Mucosa of descending colon (tissue), 3 donors: ENCODE measurements at regions not wholly inside any gene's neighbourhood (a gene's known extent, or its start where the extent isn't known, plus 50 kb on each side); places are given as distances from the start of the nearest gene placed in this dataset.

Source experiments
- ATAC-seq: fragments of 200-7000 bp; cut with Tn5 transposase; one replicate; pipeline ENCODE4 v1.9.1; 2020; ENCODE audit warnings: mild to moderate bottlenecking, moderate library complexity
- DNase-seq, 3 donors: peaks; one replicate each; pipeline ENCODE4 v3.0.0-alpha.2; 2020
- H3K36me3 ChIP-seq: fragments of 200-600 bp; one replicate; pipeline ENCODE4 v1.8.0; 2021; ENCODE audit warnings: low read depth, mild to moderate bottlenecking
- H3K4me1 ChIP-seq: fragments of 200-600 bp; one replicate; pipeline ENCODE4 v1.8.0; 2021; ENCODE audit warnings: low read depth, mild to moderate bottlenecking
- H3K4me3 ChIP-seq: fragments of 200-600 bp; one replicate; pipeline ENCODE4 v1.8.0; 2021; ENCODE audit warnings: mild to moderate bottlenecking
- H3K9me3 ChIP-seq: fragments of 200-600 bp; one replicate; pipeline ENCODE4 v1.8.0; 2021; ENCODE audit warnings: mild to moderate bottlenecking
- CTCF ChIP-seq: fragments of 200-600 bp; IDR thresholded peaks from one replicate; pipeline ENCODE4 v1.8.0; 2022; ENCODE audit warnings: antibody characterized with exemption, mild to moderate bottlenecking
- intact Hi-C, 2 donors: fragments of 100-400 bp; cut with DNase I in 1 of 2; cut with micrococcal nuclease in 1 of 2; formaldehyde crosslinking; loops; one replicate each; pipeline versions ENCODE4 v1.11.0 to v1.11.1; 2022; cut with DNase I, micrococcal nuclease
- donor health status: DM: no; HTN: no; CAD: no; lungs with moderate emphysema.
- donor health status: DM: no; HTN: no; CAD: no.
- donor health status: DM: no; HTN: yes; CAD: no.

DNA sequence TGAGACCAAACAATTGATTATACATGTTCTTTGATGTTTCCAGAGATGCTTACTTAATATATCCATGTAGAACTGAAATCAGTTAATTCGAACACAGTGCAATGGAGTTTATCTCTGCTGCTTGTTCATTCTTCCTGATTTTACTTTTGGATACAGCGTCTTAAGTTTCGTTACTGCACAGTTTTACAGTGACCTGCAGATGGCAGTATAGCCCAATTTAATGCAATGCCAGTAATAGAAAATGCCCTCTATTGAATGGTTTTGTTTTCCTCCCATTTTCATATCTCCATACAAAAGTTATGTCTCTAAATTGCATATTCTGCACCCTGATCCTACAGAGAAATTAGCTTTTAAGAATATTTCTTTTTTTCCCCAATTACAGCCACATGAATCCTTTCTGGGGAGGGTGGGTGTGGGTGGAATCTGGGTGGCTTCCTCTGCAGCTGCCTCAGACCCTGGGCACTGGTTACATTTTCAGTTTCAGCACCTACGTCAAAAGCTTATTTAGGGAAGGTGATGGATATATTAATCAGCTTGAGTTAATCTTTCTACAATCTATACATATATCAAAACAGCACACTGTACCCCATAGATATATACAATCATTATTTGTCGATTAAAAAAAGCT is 101.1 kb upstream of the DCD start:
- Histone ChIP-seq H3K36me3 (no peaks in the 10 kb centered on the region), H3K4me1 (no peaks in the 10 kb centered on the region), H3K4me3 (no peak overlapping the region), H3K9me3 (no peaks in the 10 kb centered on the region)
- ATAC-seq: peak; percentile 59
- intact Hi-C loops: loop anchor here in 1 of 2 donors (5.0 kb wide), 1 partner anchor 208 kb away; no protein-coding TSS in a partner anchor
- DNase-seq: peak in 1 of 3 donors; percentile 19
- peak; percentile 22 for TF ChIP-seq CTCF

GRCh38 chr12:54744590-54744989 is 96.4 kb upstream of the DCD start:
- Histone ChIP-seq H3K9me3 (no peaks in the 10 kb centered on the region), H3K4me3 (no peak overlapping the region), H3K4me1 (no peaks in the 10 kb centered on the region), H3K36me3 (no peaks in the 10 kb centered on the region)
- TF ChIP-seq CTCF: no peak
- DNase-seq (no peak), ATAC-seq (no peak)
- intact Hi-C loops: no loop called here

- Histone ChIP-seq H3K36me3 (no peaks in the 10 kb centered on the region), H3K4me3 (no peak overlapping the region), H3K9me3 (no peaks in the 10 kb centered on the region), H3K4me1 (no peaks in the 10 kb centered on the region)
- intact Hi-C loops: no loop called here
- ATAC-seq (no peak), DNase-seq (no peak)
- no peak for TF ChIP-seq CTCF
Measured at GRCh38 chr12:54740882-54741281, 92.7 kb upstream of the DCD start.

DNA sequence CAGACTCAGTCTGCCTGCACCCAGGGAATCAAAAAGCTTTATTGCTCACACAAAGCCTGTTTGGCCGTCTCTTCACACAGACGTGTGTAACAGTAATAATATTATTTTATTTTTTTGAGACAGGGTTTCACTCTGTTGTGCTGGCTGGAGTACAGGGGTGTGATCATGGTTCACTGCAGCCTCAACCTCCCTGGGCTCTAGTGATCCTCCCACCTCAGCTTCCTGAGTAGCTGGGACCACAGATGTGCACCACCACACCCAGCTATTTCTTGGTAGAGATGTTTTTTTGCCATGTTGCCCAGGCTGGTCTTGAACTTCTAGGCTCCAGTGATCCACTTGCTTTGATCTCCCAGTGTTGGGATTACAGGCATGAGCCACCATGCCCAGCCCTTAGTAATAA is 88.4 kb upstream of the DCD start:
- intact Hi-C loops: no loop called here
- no peak for TF ChIP-seq CTCF
- no peaks in the 10 kb centered on the region for H3K4me1 ChIP-seq
- no peak overlapping the region for H3K4me3 ChIP-seq
- no peaks in the 10 kb centered on the region for H3K9me3 ChIP-seq
- ATAC-seq: no peak
- no peaks in the 10 kb centered on the region for H3K36me3 ChIP-seq
- DNase-seq: no peak

GRCh38 chr12:54734196-54734950 is 86.2 kb upstream of the DCD start:
- no peak for TF ChIP-seq CTCF
- ATAC-seq (no peak), DNase-seq (no peak)
- H3K4me3 ChIP-seq: no peak overlapping the region
- intact Hi-C loops: no loop called here
- no peaks in the 10 kb centered on the region for H3K4me1 ChIP-seq
- H3K9me3 ChIP-seq: no peaks in the 10 kb centered on the region
- no peaks in the 10 kb centered on the region for H3K36me3 ChIP-seq
